Caki2 (cell line): ENCODE measurements at regions not wholly inside any gene's neighbourhood (a gene's known extent, or its start where the extent isn't known, plus 50 kb on each side); places are given as distances from the start of the nearest gene placed in this dataset.

Experiments
- DNase-seq: peaks from one replicate; pipeline ENCODE4 v3.0.0-alpha.2; 2015; ENCODE audit warnings: low read depth
- in situ Hi-C: cut with HindIII; loops from 2 replicates; pipeline ENCODE4 v1.10.0; 2016; ENCODE audit warnings: low sequenced_read_pairs, low pct_unique_long_range_greater_than_20kb, mixed read lengths

- in situ Hi-C loops, result no loop called here
- DNase-seq, result no peak
Measured at GRCh38 chr13:97692628-97693027, 258.7 kb downstream of the RAP2A start.

GRCh38 chr13:97695684-97696083 is 257.8 kb upstream of the IPO5 start:
- in situ Hi-C loops, result no loop called here
- peak; percentile 83 for DNase-seq

DNA sequence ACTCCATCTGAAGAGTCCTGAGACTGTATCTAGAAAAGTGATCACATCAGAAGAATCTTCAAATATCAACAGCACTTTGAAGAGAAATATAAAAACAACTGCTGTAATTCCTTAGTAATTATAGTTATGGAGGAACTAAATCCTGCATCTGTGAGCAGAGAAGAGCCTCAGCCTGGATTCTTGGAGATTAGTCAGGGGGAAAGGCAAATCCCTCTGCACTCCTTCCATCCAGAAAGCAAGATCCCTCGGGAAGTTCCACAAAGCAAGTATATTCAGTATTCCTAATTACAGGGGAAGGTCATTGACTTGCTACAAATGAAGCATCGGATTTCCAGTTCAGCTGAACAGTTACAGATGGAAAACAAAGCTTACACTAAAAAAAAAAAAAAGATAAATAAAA is 256.6 kb upstream of the IPO5 start:
- in situ Hi-C loops, result no loop called here
- no peak for DNase-seq

- in situ Hi-C loops, result no loop called here
- no peak for DNase-seq
Measured at GRCh38 chr13:97700306-97700848, 253.1 kb upstream of the IPO5 start.

- no peak for DNase-seq
- in situ Hi-C loops, result no loop called here
Measured at GRCh38 chr13:97702614-97703013, 250.9 kb upstream of the IPO5 start.

- no peak for DNase-seq
- in situ Hi-C loops, result no loop called here
Measured at GRCh38 chr13:97710797-97711196, 242.7 kb upstream of the IPO5 start.

GRCh38 chr13:97712770-97713169 is 240.7 kb upstream of the IPO5 start:
- in situ Hi-C loops, result no loop called here
- no peak for DNase-seq

DNA sequence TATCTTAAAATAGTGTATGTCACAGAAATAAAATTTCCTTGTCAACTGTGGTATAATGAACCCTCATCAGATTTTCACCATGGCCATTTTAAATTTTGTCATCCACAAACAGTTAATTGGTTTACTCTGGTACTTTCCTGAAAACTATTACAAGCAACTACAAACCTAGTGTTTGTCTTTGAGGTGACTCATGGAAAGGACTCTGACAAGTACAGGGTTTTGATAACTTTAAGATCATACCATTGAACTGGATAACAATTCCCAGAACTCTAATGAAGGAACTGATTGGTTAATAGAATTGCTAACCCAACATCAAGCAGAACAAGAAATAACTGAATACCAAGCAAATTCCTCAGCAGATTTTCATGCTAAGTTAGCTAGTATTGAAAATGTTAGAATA is 237.7 kb upstream of the IPO5 start:
- in situ Hi-C loops, result no loop called here
- no peak for DNase-seq

DNA sequence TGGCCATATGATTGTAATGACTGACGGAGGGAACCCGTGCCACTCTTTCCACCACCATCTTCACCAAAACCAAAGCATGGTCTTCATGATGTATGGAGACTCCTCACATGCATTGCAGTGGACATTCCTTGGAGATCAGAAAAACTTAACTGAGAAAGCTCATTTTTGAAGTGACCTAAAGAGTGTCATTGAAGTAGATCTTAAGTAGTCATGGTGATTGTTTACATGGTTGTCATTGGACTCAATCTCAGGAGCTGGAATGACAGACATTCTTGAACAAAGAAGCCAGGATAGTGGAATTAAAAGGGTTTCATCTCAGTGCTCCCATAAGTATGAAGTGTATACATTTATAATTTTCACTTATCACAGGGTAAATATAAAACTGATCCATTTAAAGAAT is 236.7 kb upstream of the IPO5 start:
- in situ Hi-C loops, result no loop called here
- no peak for DNase-seq

DNA sequence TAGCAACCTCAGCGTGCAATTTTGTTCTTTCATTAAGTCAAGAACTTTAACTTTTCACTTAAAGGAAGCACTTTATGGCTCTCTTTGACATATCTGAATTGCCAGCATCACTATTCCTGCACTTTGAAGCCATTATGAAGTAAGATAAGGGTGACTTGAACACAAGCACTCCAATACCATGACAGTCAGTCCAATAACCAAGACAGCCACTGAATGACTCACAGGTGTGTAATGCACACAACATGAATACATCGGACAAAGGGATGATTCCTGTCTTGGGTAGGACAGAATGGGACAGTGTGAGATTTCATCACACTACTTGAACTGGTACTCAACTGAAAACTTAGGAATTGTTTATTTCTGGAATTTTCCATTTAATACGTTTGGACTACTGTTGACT is 233.7 kb upstream of the IPO5 start:
- DNase-seq, result no peak
- in situ Hi-C loops, result no loop called here

DNA sequence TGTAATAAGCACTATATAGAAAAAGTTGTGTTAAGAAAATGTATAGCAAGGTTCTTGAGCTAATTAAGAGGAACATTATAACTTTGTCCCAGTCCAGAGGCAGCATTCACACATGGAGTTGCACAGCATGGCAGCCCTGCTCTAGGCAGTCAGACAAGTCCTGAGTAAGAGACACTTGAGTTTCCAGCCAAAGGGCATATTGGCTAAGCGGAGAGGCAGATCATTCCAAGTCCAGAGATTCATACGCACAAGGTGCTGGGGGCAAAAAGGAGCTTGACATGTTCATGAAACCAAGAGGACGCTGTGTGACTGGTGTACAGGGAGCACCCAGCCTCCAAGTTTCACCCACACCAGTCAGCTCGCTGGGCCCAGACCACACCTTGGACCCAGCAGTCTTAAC is 232.6 kb upstream of the IPO5 start:
- DNase-seq, result no peak
- in situ Hi-C loops, result no loop called here

- in situ Hi-C loops, result no loop called here
Measured at GRCh38 chr13:97723655-97724054, 229.8 kb upstream of the IPO5 start.

DNA sequence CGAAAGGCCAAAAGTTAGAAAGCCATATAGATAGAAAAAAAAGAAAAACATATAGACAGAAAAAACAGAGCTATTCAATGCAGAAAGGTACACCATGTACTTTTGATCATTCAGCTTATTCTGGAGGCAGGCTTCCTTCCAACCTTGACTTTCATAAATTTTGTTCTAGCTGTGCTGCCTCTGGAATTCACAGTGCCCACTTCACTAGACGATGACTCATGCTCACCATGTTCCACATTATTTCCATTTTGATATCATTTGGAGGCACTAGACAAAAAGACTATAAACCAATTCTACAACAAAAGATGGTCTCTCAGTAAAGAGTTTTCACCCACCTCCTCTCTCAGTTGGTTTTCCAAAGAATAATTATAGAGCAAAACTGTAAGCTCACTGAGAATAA is 229.0 kb upstream of the IPO5 start:
- in situ Hi-C loops, result no loop called here
- no peak for DNase-seq

More at GRCh38 chr13:97723655-97724054, 229.8 kb upstream of the IPO5 start:
- no peak for DNase-seq

DNA sequence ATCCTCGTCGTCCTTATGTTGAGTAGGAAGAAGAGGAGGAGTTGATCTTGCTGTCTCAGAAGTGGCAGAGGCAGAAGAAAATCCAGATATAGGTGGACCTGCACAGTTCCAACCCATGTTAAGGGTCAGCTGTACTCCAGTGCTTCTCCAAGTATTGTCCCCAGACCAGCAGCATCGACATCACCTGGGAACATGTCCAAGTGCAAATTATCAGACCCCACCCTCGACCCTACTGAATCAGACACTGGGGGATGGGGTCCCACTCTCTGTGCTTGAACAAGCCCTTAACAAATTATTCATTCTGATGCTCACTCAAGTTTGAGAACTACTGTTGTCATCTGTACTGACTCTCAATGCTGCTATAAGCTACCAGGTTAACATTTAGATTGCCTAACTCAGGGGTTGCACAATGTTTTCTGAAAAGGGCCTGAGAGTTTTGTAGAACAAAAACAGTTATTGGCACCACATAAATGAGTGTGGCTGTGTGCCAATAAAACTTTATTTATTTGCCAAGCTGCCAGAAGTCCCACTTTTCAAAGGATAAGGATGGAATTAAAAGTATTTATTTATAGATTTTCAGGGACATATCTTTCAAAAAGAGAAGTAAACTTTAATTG is 226.7 kb upstream of the IPO5 start:
- DNase-seq, result no peak
- in situ Hi-C loops, result no loop called here

DNA sequence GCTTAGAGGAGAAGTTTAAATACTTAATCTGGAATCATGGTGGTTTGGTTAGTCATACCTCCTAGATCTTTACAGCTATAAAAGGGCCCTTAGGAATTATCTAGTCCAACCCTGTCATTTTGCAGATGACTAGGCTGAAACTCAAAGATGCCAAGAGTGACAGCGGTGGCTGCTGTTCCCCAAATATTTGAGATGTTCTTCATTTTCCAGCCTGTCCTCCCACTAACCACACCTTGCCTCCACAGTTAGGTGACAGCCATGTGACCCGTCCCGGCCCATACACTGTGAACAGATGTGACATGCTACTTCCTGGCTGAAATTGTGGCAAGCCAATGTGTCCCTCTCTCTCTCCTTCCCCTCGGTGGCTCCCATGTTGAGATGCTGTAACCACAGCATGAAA is 225.5 kb upstream of the IPO5 start:
- in situ Hi-C loops, result no loop called here
- DNase-seq, result no peak

- in situ Hi-C loops, result no loop called here
- DNase-seq, result no peak
Measured at GRCh38 chr13:97736436-97736835, 217.0 kb upstream of the IPO5 start.

DNA sequence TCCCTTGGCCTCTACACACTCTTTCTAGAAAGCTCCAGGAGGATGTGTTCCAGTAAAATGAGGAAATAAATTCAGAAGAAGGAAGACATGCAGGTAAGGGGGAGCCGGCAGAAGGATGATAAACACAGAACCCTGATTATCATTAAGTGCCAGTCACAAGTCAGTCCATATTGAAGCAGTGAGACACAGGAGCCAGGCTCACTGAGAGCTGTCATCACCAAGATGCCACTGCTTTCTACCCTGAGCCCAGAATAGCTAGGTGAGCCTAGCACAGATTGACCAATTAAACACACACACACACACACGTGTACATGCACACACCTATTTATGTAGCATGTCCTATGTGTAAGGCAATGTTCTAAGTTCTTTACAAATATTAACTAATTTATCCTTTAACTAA is 211.4 kb upstream of the IPO5 start:
- in situ Hi-C loops, result no loop called here
- no peak for DNase-seq

DNA sequence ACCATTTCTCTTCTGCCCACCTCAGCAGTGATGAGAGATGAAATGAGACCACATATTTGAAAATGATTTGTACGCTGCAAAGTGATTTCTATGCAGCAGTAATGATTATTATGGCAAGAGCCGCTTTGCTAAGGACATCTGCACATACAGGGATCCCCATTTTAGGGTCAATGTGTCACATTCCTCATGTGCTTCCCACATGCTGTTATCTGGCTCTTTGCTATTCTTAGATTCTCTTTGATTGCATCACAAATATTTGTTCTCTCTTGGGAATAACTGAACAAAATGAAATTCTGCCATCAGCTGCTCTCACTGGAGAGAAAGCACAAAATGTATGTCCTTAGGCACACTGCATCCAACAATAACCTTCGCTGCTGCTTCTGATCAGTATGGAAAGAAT is 209.5 kb upstream of the IPO5 start:
- in situ Hi-C loops, result no loop called here
- no peak for DNase-seq

GRCh38 chr13:97746649-97747048 is 206.8 kb upstream of the IPO5 start:
- DNase-seq, result no peak
- in situ Hi-C loops, result no loop called here

DNA sequence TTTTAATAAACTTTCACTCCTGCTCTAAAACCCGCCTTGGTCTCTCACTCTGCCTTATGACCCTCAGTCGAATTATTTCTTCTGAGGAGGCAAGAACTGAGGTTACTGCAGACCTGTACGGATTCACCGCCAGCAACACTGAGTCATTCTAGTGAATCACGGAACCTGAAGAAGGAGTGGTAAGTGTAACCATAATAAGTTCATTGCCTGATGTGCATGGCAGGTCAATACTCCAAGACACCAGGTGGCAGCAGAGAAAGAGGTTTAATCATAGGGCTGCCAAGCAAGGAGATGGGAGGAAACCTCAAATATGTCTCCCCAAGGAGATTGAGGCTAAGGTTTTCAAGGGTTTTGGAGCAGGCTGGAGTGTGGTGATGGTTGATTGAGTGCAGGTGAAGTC is 204.3 kb upstream of the IPO5 start:
- peak; percentile 49 for DNase-seq

GRCh38 chr13:97751477-97751876 is 202.0 kb upstream of the IPO5 start:
- no peak for DNase-seq
- in situ Hi-C loops, result no loop called here

More for the DNA sequence above, 204.3 kb upstream of the IPO5 start:
- in situ Hi-C loops, result no loop called here
